HCT116 (cell line): ENCODE measurements at regions not wholly inside any gene's neighbourhood (a gene's known extent, or its start where the extent isn't known, plus 50 kb on each side); places are given as distances from the start of the nearest gene placed in this dataset.

Experiments used
- CTCF ChIP-seq, 3 experiments: fragments of 200-600 bp in 1 of 3; sonication (generic) in 1 of 3; IDR thresholded peaks in 2 of 3; conservative IDR thresholded peaks in 1 of 3; 2 replicates each; pipeline ENCODE4 v1.5.1; 2012 to 2017; ENCODE audit warnings: low read depth in 2 of 3, low read length in 2 of 3, antibody characterized with exemption in 1 of 3, borderline replicate concordance in 1 of 3, control low read depth in 1 of 3, mild to moderate bottlenecking in 1 of 3, mixed read lengths in 1 of 3, mixed run types in 1 of 3, moderate library complexity in 1 of 3; ENCODE audit not compliant: insufficient read depth in 1 of 3
- EZH2phosphoT487 ChIP-seq: fragments of 200-600 bp; IDR thresholded peaks from 2 replicates; pipeline ENCODE4 v1.6.1; 2018; ENCODE audit warnings: antibody characterized with exemption, borderline replicate concordance
- POLR2AphosphoS5 ChIP-seq: IDR thresholded peaks from 2 replicates; pipeline ENCODE4 v1.6.1; 2011; ENCODE audit warnings: mild to moderate bottlenecking, low read depth, low read length, moderate library complexity
- SIN3A ChIP-seq: IDR thresholded peaks from 2 replicates; pipeline ENCODE4 v1.6.1; 2012; ENCODE audit warnings: low read depth

- no peak for TF ChIP-seq POLR2AphosphoS5
- TF ChIP-seq CTCF (IDR thresholded peaks at IDR 0.05 in 2 of 3, conservative IDR thresholded peaks at IDR 0.05 in 1 of 3; ENCODE audit: borderline replicate concordance in 1 of 3, insufficient read depth in 1 of 3, low read depth in 2 of 3, low read length in 2 of 3) = no peak
- no peak for TF ChIP-seq EZH2phosphoT487
- no peak for TF ChIP-seq SIN3A
Observed at GRCh38 chr20:40431611-40432010, 257.4 kb downstream of the MAFB start.
